ENCODE measurements at regions not wholly inside any gene's neighbourhood (a gene's known extent, or its start where the extent isn't known, plus 50 kb on each side); places are given as distances from the start of the nearest gene placed in this dataset.

DNA sequence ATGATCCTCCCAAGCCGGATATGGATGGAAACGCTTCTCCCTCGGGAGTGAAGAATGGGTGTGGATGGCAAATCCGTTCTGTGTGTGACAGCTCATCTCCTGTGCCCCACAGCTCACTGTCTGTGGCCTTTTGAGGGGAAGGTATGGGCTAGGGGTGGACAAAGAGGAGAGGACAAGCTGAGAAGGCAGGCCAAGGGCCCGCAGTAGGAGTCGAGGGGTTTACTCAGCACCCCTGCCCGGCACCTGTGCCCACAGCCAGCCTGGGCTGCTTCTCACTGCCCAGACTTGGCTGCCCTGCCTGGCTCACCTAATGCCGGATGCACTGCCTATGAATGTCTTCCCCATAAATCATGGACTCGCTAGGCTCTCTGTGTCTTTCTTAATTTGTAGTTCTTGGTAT, 503.8 kb downstream of the TCERG1L start:
- DNase-seq = no peak

DNA sequence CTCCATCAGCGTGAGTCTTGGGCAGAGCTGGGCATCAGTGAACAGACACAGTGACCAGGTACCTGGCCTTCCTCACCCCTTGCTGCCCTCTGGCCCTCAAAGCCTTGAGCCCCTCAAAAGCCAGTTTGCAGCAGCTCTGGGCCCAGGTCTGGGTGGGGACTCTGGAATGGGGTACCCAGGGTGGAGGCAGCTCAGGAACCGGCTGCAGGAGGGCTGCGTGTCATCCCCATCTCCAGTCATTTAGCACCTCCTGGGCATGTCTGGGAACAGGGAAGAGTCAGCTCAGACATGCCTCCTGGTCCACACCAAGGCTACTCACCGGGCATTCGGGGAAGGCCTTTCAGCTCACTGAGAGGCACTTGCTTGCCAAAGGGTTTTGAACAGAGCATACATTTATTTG, 503.3 kb downstream of the TCERG1L start:
- no peak for DNase-seq

DNA sequence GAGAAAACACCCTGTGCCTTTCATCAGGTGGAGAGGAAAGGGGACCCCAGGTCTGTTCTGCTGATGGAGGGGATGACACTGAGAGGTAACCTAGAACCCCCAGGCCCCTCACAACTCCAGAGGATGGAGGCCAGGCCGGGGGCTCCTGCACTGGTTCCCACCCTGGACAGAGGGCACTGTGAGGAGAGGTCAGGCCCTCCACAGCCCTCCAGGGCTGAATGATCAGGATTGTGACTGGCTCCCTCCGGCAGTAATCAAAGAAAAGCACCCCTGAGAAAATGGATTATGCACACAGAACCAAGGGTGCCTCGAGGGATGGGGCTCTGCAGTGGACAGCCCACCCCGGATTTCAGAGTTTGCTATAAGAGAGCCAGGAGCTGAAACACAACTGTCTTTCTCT, 502.8 kb downstream of the TCERG1L start:
- no peak for DNase-seq

DNA sequence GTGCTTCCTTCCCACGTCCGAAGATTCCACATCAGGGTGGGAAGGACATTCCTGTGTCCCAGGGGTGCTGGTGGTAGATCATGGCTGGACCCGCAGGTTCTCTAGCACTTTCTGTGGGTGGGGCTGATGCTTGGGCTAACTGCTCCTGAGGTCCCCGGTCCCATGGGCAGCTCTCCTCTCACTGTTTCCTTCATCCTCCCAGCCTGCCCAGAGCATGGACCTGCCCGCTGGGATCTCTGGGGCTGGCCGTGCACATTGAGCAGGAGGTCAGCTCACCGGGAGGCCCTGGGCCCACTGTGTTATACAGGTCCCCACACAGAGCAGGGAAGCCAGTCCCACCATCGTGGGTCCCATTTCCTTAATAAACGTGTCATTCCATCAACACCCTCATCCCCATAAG, 502.3 kb downstream of the TCERG1L start:
- DNase-seq = no peak

DNA sequence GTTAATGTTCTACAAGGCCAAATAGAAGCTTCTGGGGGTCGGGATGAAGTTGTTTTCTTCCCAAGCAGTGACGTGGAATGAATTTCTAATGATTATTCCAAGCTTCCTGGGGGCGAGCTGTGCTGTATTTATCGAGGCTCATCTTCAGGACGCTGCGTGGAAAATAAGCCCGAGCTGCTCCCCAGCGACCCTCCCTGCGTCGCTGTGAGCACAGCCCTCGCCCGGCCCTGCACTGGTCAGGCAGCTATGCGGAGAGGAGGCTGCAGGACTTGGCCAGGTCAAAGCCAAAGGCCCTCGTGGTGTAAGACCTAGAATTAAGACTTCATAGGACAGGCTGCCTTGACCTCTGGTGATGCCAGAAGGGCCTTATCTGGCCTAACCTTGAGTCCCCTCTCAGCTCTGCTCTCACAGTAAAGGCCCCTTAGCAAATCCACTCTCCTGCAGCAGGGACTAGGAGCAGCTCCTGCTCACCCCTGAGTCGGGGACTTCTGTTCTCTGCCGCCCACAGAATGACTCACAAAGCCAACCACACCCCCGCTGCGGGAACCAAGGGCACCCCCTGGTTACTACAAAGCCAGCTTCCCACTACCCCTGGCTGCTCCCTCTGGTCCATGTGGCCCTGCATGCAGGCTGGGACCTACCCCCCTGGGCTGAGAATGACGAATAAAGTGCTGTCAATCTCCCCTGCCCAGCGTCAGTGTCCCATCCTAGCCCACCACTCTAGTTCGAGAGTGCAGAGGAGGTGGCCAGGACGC, 501.6 kb downstream of the TCERG1L start:
- no peak for DNase-seq

DNA sequence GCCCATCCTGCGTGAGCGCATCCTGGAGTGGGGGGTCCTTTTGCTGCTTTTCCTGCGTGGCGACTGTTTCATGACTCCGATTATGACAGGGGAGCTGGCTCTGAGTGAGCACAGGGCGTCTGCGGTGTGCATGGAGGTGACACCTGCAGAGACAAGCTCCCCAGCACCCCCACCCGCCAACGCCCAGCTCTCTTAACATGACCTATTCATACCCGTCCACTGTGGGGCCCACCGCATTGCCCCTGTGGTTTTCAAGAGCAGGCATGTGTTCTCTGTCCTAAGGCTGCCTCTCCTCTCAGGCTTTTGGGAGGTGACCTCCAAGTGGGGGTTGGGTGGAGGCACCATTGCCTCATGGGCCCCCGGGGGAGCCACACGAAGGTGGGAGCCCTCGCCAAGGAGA, 500.7 kb downstream of the TCERG1L start:
- no peak for DNase-seq

DNA sequence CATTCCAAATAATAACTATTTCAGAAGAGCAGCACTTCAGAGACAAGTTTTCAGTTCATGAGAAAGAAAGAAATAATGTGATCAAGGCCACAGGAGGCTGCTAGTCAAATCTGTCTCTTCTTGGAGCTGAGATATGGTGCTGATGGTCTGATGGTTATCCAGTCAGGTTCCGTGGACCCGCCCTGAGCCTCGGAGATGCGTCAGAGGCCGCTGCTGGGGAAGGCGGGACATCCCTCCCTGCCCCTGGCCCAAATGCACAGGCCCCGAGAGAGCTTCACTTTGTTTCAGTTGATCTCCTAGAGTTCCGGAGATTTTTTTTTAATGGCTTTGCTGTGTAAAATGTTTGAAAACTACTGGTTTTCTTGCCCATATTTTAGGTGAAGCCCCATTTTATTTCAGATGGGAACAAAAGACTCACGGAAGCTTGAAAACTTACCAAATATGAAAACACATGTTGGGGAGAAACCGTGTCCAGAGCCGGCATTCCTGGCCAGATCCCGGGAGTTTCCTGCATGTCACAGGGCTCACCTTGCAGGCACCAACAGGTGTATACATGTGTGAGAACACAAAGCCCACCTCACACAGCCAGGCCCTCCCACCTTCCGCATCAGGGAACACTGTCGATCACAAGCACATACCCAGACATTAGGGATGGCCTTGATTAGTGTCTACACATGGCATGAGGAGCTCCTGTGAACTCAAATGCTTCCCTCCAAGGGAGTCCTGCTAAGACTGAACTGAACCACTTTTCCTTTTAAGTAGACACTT, 499.0 kb downstream of the TCERG1L start:
- DNase-seq = no peak

DNA sequence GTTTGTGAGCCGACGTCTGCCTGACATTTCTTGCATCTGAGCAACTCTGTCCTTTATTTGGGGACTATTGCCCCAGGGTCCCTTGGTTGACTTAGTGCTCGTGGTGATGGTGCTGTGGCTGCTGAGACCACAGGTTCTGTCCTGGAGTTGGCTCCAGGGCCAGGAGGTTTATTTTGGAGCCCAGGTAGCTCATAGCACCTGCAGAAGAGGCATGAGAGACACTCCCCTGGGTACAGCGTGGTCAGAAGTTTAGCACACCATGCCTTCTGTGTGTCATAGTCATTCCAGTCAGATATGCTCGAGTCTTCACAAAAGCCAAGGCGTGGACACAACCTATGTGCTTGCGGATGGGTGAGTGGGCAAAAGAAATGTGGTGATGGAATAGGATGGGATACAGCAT, 496.9 kb downstream of the TCERG1L start:
- no peak for DNase-seq

DNA sequence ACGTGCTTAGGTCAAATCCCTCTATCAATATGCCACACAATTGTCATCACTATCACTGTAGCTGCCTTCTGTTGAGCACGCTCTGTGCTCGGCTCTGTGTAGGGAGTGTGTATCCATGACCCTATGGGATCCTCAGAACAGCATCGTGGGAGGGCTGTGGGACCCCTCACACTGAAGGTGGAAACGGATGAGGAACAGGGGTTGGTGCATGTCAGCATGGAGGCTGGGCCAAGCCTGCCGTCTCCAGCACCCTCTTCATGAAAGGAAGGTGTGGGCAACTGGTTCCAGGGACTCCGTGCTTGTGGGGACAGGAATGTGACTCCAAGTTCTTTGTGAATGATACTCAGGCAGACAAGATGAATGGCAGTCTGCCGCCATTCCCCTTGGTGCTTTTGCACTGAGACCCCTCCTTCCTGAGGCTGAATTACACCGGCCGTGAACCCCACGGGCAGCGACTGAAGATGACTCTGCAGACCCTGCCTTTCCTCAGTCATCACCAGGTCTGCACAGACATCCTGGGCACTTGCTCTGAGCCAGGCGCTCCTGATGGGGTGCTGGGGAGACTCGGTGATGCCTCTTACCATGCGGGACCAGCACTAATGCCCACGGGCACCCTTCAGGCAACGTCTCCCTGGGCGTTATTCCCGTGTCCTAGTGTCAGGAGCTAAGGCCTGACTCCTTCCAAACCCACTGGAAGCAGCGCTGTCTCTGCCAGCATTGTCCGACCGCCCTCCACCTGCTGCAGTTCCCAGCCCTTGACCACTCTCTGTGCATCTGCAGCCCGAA, 495.2 kb downstream of the TCERG1L start:
- DNase-seq = no peak

DNA sequence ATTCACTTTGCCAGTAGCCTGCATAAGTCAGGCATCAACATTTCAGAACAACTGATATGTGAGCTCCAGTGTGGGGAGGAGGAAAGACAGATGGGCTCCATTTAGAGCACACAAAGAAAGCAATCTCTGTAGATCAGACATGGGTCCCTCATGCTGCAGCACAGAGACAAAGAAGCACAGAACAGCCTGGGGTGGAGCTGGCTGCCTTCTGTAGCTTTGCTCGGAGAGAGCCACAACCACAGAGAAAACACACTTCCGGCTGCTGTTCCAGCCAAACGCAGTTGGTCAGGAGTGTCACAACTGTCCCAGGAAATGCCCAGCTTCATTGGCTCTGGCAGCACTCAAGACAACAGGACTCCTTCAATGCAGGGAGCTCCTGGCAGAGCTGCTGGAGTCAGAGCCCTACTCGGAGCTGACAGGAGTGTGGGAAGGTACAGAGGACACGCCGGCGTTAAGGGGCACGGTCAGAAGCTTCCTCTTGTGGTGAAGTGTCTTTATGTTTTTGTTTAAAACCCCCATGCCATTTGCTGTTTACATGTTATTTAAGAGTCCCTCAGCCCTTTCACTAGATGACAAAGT, 494.4 kb downstream of the TCERG1L start:
- no peak for DNase-seq

DNA sequence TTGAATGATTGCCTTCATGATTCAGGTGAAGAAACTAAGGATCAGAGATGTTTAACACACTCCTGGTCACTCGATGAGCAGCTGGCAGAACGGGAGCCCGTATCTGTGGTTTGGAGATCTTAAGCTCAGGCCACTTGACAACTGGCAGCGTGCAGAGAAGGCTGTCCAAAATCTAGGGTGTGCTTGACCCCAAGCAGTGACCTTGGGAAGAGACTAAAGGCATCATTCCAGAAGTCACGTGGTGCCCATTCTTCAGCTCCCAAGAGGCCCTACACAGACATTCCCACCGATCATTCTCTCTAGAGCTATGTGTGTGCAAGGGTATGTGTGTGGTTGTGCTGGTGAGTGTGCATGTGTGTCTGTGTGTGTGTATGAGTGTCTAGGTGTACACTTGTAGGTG, 493.8 kb downstream of the TCERG1L start:
- no peak for DNase-seq

DNA sequence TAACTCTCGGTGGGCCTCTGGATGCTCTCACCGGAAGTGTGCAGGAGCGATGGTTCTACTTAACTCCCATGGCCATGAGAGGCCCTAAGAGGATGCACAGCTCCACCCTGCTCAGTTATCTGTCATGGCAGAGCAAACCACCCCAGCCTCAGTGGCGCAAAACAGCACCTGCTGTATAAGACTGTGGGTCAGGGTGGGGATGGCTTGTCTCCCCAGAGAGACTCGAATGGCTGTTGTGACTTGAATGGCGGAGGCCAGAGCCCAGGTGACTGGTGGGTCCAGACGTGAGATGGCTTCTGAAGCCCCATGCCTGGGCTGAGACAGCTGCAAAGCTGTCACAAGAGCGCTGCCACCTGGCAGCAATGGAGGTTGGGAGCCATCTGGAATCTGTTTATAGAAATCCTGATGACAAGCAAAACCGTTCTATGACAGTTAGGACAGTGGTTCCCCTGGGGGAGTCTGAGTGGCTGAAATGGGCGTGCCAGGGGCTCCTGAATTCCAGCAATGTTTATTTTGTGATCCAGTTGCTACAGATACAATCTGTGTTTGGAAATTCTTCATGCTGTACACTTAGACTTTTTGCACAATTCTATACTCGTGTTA, 490.5 kb downstream of the TCERG1L start:
- no peak for DNase-seq

DNA sequence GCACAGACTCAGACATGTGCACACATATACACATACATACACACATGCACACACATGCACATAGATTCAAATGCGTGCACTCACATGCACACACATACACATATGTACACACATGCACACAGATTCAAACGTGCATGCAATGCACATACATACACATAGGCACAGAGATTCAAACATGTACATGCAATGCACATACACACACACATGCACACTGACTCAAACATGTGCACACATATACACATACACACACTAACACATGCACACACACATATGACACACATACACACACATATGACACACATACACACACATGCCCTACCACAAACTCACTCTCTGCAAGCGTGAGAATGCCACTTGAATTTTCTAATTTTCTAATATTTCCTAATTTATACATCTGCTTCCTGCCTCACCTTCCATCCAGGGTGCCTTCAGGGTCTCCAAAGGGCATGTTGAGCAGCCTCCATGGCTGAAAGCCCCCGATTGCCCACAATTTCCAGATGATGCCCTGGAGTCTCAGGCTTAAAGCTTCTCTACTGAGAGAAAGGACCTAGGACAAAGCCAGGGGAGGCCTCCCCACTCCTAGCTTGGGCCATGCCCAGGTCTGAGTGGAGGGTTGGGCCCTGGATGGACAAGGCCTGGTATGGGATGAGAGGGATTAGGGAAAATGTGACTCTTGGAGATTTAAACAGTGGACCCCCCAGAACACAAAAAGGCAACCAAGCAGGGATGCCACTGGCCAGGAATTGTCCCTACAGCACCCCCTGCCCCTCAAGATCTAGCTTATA, 487.1 kb downstream of the TCERG1L start:
- no peak for DNase-seq

DNA sequence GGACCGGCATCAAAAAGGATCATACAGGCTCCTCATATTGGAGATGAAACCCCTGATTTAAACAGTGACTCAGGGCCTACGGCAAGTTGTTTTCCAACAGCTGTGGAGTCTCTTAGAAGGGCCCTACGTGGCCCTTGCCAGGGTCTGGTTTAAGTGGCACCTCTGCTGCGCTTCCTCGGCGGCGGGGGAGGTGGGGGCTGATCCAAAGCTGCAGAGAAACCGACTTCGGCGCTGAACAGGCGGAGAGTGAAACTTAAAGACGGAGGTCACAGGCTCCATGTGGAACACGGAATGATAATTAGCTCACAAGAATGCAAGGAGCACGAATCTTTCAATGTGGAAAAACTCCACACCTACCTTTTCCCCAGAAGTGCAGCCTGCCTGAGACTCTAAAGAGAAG, 477.9 kb downstream of the TCERG1L start:
- no peak for DNase-seq

DNA sequence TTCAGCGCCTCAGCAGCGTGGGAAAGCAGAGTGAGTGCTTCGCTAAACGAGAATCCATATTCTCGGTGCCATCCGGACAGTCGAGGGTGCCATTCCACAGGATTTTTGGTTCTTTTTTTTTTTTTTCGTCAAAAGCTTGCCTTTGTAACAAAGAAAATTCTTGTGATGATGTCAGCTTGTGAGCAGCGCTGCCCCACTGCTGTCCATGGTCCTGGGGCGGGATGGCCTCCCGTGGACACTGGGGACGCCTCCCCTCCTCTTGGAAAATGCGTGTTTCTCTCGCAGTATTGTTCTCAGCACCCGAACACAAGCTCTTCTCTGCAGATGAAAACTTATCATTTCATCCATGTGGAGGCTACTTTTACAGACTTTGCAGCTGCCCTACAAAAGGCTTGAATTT, 477.4 kb downstream of the TCERG1L start:
- no peak for DNase-seq

DNA sequence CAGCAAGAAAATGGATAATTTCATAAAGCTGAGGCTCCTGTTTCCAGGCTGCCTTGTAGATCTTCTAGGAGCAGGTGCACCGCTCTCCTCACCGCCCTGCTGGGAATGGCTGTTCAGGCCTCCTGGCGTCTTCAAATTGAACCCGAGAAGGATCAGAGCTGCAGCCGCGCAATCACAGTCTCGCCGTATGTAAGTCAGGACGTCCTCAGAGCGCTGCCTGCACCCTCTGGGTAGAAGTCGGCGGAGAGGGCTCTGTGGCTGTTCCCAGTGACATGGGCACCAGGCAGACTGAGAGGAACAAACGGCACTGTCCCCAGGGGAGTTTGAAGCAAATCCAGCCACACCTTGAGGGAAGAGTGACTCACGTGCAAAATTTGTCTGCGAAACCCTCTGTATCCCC, 476.9 kb downstream of the TCERG1L start:
- no peak for DNase-seq

DNA sequence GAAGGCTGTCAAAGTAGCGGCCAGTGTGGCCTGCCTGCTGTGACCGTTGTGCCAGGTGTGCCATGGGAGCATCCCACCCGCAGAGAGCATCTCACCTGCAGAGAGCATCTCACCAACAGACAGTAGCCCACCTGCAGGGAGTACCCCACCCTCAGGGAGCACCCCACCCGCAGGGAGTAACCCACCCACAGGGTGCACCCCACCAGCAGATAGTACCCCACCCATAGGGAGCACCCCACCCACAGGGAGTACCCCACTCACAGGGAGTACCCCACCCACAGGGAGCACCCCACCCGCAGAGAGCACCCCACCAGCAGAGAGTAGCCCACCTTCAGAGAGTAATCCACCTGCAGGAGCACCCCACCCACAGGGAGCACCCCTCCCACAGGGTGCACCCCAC, 476.5 kb downstream of the TCERG1L start:
- no peak for DNase-seq

DNA sequence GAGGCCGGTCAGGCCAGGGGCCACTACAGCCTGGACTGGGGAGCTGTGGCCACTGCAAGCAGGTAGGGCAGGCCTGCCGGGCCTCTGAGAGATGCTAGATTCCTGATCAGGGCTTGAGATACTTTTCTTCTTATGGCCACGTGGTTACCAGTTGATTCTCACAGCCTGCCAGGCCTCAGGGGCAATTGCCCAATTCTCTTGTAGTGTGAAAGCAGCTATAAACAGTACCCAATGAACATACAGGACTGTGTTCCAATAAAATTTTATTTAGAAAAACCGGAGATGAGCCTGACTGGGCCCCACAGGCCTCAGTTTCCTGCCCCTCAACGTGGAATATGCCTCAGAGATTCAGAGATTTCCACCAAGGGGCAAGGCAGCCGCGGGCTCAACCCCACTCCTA, 475.2 kb downstream of the TCERG1L start:
- DNase-seq = no peak

DNA sequence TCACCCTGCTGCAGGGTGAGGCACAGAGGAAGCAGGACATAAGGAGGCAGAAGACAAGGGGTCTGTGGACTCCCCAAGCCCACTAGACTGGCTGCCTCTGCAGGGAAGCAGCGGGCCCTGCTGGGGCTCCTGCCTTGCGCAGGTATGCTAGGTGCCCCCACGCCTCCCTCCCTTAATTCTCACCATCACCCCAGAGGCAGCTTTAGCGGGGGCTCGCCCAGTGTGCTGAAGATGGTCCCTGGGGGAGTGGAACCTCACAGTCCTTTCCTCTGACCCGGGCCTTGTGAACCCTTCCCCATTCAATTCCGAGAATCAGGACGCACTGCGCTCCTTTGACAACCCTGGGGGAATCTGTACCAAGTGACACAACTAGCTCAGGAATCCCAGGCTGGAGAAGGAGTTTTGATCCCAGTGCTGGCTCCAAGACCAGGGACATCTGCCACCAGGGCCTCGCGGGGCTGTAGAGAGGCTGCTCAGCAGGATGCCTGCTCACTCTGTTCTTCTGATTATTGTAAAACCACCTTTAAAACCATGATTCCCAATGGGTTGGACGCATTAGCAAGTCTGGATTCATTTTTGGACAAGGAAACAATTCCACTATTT, 468.4 kb downstream of the TCERG1L start:
- DNase-seq = no peak

DNA sequence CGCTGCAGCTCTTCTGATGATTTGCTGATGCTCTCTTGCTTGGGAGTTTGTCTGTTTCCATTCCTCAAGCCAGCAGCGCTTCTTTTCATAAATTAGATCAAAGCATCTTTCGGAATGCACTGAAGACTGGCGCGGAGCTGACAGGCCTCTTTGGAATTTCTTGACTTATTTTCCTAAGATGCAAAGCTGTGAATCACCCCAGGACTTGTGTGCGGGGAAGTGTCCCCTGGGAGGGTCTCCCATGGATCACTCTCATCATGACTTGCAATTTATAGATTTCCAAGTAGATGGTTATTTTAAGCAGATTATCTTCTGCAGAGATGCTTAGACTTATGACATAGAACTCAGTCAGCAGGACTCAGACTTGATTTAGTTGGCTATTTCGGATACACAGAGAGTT, 467.2 kb downstream of the TCERG1L start:
- DNase-seq = no peak

DNA sequence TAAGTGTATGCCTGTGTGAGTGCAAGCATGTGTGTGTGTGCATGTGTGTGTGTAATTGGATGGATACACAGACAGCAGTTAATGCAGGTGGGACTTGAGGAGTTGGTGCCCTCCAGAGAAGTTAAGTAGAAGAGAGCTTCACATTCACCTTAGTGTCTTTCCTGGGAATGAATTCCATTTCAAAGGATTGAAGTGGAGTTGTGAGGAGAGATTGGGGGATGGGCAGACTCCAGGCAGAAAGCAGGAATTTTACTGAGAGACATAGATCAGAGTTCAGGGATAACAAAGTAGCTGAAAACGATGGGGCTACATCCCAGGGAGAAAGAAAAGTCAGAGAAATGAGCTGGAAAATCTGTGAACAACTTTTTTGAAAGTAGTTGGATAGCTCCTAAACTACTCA, 464.4 kb downstream of the TCERG1L start:
- DNase-seq = no peak

DNA sequence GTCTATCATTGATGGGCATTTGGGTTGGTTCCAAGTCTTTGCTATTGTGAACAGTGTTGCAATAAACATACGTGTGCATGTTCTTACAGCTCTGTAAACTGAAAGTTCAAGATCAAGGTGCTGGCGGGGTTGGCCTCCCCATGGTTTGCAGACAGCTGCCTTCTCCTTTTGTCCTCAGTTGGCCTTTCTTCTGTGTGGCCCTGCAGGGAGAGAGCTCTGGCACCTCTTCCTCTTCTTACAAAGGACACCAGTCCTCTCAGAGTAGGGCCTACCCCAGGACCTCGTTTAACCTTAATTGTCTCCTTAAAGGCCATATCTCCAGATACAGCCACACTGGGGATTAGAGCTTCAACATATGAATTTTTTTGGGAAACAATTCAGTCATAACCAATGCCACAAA, 462.7 kb downstream of the TCERG1L start:
- DNase-seq = no peak

Measured in activated CD8-positive, alpha-beta memory T cell treated with anti-CD3 and anti-CD28 coated beads, Interleukin-2, amount 50 U/mL, for 4 hours (primary cell).